ENCODE measurements at regions not wholly inside any gene's neighbourhood (a gene's known extent, or its start where the extent isn't known, plus 50 kb on each side); places are given as distances from the start of the nearest gene placed in this dataset.

GRCh38 chr2:18092760-18093159 is 214.3 kb downstream of the KCNS3 start:
- Histone ChIP-seq H3K9me3 (ENCODE audit: low read depth, low read length, poor library complexity, severe bottlenecking) (no peaks in the 10 kb centered on the region), H3K4me3 (ENCODE audit: low read depth, low read length, poor library complexity, severe bottlenecking) (no peak overlapping the region), H3K36me3 (ENCODE audit: insufficient read depth, low read length, poor library complexity, severe bottlenecking) (no peaks in the 10 kb centered on the region), H3K27ac (ENCODE audit: low read depth, low read length, poor library complexity, severe bottlenecking) (no peak overlapping the region), H3K4me1 (ENCODE audit: insufficient read depth, low read length, poor library complexity, severe bottlenecking) (no peaks in the 10 kb centered on the region), H3K27me3 (replicated peaks; ENCODE audit: insufficient read depth, low read depth, low read length, poor library complexity) (no peaks in the 10 kb centered on the region)
- no TSS peak for BruUV-seq (replicated peaks)
- no peak for DNase-seq (ENCODE audit: low spot score)
- ChIA-PET CTCF (no interaction called here), POLR2A (ENCODE audit: low non-redundant PET) (no interaction called here)
- intact Hi-C loops (cut with micrococcal nuclease; ENCODE audit: unreplicated experiment): no loop called here
- TF ChIP-seq CTCF (conservative IDR thresholded peaks at IDR 0.05; ENCODE audit: low read depth, low read length) (no peak), EZH2 (IDR thresholded peaks at IDR 0.05; ENCODE audit: borderline replicate concordance, low read depth, low read length, poor library complexity, severe bottlenecking) (no peak)

GRCh38 chr2:18085593-18085992 is 207.1 kb downstream of the KCNS3 start:
- Histone ChIP-seq H3K27me3 (replicated peaks; ENCODE audit: insufficient read depth, low read depth, low read length, poor library complexity) (no peaks in the 10 kb centered on the region), H3K27ac (ENCODE audit: low read depth, low read length, poor library complexity, severe bottlenecking) (no peak overlapping the region), H3K36me3 (ENCODE audit: insufficient read depth, low read length, poor library complexity, severe bottlenecking) (no peaks in the 10 kb centered on the region), H3K4me3 (ENCODE audit: low read depth, low read length, poor library complexity, severe bottlenecking) (no peak overlapping the region), H3K4me1 (ENCODE audit: insufficient read depth, low read length, poor library complexity, severe bottlenecking) (no peaks in the 10 kb centered on the region), H3K9me3 (ENCODE audit: low read depth, low read length, poor library complexity, severe bottlenecking) (no peaks in the 10 kb centered on the region)
- no peak for DNase-seq (ENCODE audit: low spot score)
- CTCF ChIA-PET: no interaction called here
- no TSS peak for BruUV-seq (replicated peaks)
- POLR2A ChIA-PET (ENCODE audit: low non-redundant PET): no interaction called here
- intact Hi-C loops (cut with micrococcal nuclease; ENCODE audit: unreplicated experiment): no loop called here
- TF ChIP-seq CTCF (conservative IDR thresholded peaks at IDR 0.05; ENCODE audit: low read depth, low read length): no peak
- no peak for TF ChIP-seq EZH2 (IDR thresholded peaks at IDR 0.05; ENCODE audit: borderline replicate concordance, low read depth, low read length, poor library complexity, severe bottlenecking)

GRCh38 chr2:18084376-18084775 is 205.9 kb downstream of the KCNS3 start:
- no peak for TF ChIP-seq EZH2 (IDR thresholded peaks at IDR 0.05; ENCODE audit: borderline replicate concordance, low read depth, low read length, poor library complexity, severe bottlenecking)
- no peak for TF ChIP-seq CTCF (conservative IDR thresholded peaks at IDR 0.05; ENCODE audit: low read depth, low read length)
- Histone ChIP-seq H3K4me3 (ENCODE audit: low read depth, low read length, poor library complexity, severe bottlenecking) (no peak overlapping the region), H3K27ac (ENCODE audit: low read depth, low read length, poor library complexity, severe bottlenecking) (no peak overlapping the region), H3K36me3 (ENCODE audit: insufficient read depth, low read length, poor library complexity, severe bottlenecking) (no peaks in the 10 kb centered on the region), H3K9me3 (ENCODE audit: low read depth, low read length, poor library complexity, severe bottlenecking) (no peaks in the 10 kb centered on the region), H3K4me1 (ENCODE audit: insufficient read depth, low read length, poor library complexity, severe bottlenecking) (no peaks in the 10 kb centered on the region), H3K27me3 (replicated peaks; ENCODE audit: insufficient read depth, low read depth, low read length, poor library complexity) (no peaks in the 10 kb centered on the region)
- intact Hi-C loops (cut with micrococcal nuclease; ENCODE audit: unreplicated experiment): no loop called here
- no TSS peak for BruUV-seq (replicated peaks)
- ChIA-PET CTCF (no interaction called here), POLR2A (ENCODE audit: low non-redundant PET) (no interaction called here)
- DNase-seq (ENCODE audit: low spot score): no peak

Measured in A673 (cell line).